CD14-positive monocyte (primary cell): ENCODE measurements at regions not wholly inside any gene's neighbourhood (a gene's known extent, or its start where the extent isn't known, plus 50 kb on each side); places are given as distances from the start of the nearest gene placed in this dataset.

Experiments used
- DNase-seq, 3 donors: peaks; one replicate each; pipeline ENCODE4 v3.0.0-alpha.2; 2011 to 2022
- H2AFZ ChIP-seq: 2 replicates; pipeline ENCODE4 v1.6.0; 2012; ENCODE audit warnings: mild to moderate bottlenecking, low read depth, low read length, inconsistent platforms; ENCODE audit not compliant: insufficient read depth, poor library complexity, severe bottlenecking
- H3K27ac ChIP-seq, 2 donors: 1 replicate in 1 of 2; 2 replicates in 1 of 2; pipeline ENCODE4 v1.5.1; 2012 to 2013; ENCODE audit warnings: low read length in 2 of 2, control low read depth in 1 of 2, inconsistent platforms in 1 of 2, low read depth in 1 of 2, mild to moderate bottlenecking in 1 of 2
- H3K27me3 ChIP-seq, 2 donors: one replicate each; pipeline versions ENCODE4 v1.6.0 to v1.6.1; 2011 to 2013; ENCODE audit warnings: low read length in 2 of 2; ENCODE audit not compliant: control insufficient read depth in 2 of 2, insufficient read depth in 2 of 2
- H3K36me3 ChIP-seq, 2 donors: replicated peaks in 1 of 2; 1 replicate in 1 of 2; 2 replicates in 1 of 2; pipeline versions ENCODE4 v1.5.1 to v1.6.1; 2012 to 2013; ENCODE audit warnings: low read length in 2 of 2, control low read depth in 1 of 2, inconsistent platforms in 1 of 2, mild to moderate bottlenecking in 1 of 2; ENCODE audit not compliant: insufficient read depth in 2 of 2, control insufficient read depth in 1 of 2
- H3K4me1 ChIP-seq, 2 donors: 1 replicate in 1 of 2; 2 replicates in 1 of 2; pipeline versions ENCODE4 v1.5.1 to v1.6.1; 2012 to 2013; ENCODE audit warnings: low read length in 2 of 2, control low read depth in 1 of 2, inconsistent platforms in 1 of 2, mild to moderate bottlenecking in 1 of 2, moderate library complexity in 1 of 2; ENCODE audit not compliant: insufficient read depth in 2 of 2, control insufficient read depth in 1 of 2
- H3K4me2 ChIP-seq: replicated peaks from 2 replicates; pipeline ENCODE3; 2012; ENCODE audit warnings: low read length, moderate library complexity, mild to moderate bottlenecking; ENCODE audit not compliant: poor library complexity, severe bottlenecking; ENCODE audit errors: extremely low read depth
- H3K4me3 ChIP-seq, 3 experiments: fragments of 200-600 bp in 1 of 3; sonication (generic) in 1 of 3; replicated peaks in 1 of 3; 1 replicate in 2 of 3; 2 replicates in 1 of 3; pipeline ENCODE4 v1.5.1; 2011 to 2013; ENCODE audit warnings: low read length in 3 of 3, mild to moderate bottlenecking in 3 of 3, control low read depth in 2 of 3, low read depth in 2 of 3, inconsistent platforms in 1 of 3, moderate library complexity in 1 of 3
- H3K79me2 ChIP-seq: 2 replicates; pipeline ENCODE4 v1.6.0; 2012; ENCODE audit warnings: mild to moderate bottlenecking, control low read depth, inconsistent platforms, low read length, moderate library complexity; ENCODE audit not compliant: insufficient read depth
- H3K9ac ChIP-seq: 2 replicates; pipeline ENCODE4 v1.6.0; 2017; ENCODE audit warnings: low read length, mild to moderate bottlenecking; ENCODE audit not compliant: insufficient read depth, poor library complexity, severe bottlenecking
- H3K9me3 ChIP-seq, 2 donors: replicated peaks in 1 of 2; 1 replicate in 1 of 2; 2 replicates in 1 of 2; pipeline versions ENCODE4 v1.5.1 to v1.6.1; 2012 to 2013; ENCODE audit warnings: low read length in 2 of 2, control low read depth in 1 of 2; ENCODE audit not compliant: control insufficient read depth in 1 of 2, insufficient read depth in 1 of 2
- H4K20me1 ChIP-seq: 2 replicates; pipeline ENCODE4 v1.6.0; 2012; ENCODE audit warnings: mild to moderate bottlenecking, low read length, control low read depth, moderate library complexity; ENCODE audit not compliant: insufficient read depth
- H3K27ac Mint-ChIP-seq, 7 donors: one replicate each; pipeline ENCODE4 v1.8.0; 2020; ENCODE audit warnings: mild to moderate bottlenecking in 7 of 7, mixed read lengths in 7 of 7, moderate library complexity in 6 of 7, inconsistent platforms in 2 of 7
- H3K27me3 Mint-ChIP-seq, 3 donors: one replicate each; pipeline ENCODE4 v1.8.0; 2021 to 2022; ENCODE audit warnings: low read depth in 3 of 3, mild to moderate bottlenecking in 3 of 3, mixed read lengths in 3 of 3, moderate library complexity in 3 of 3, inconsistent platforms in 1 of 3
- H3K36me3 Mint-ChIP-seq, 2 donors: one replicate each; pipeline ENCODE4 v1.8.0; 2020; ENCODE audit warnings: mixed read lengths in 2 of 2, inconsistent platforms in 1 of 2, mild to moderate bottlenecking in 1 of 2
- H3K4me1 Mint-ChIP-seq: one replicate; pipeline ENCODE4 v1.8.0; 2020; ENCODE audit warnings: mild to moderate bottlenecking, mixed read lengths
- H3K4me3 Mint-ChIP-seq, 2 donors: one replicate each; pipeline ENCODE4 v1.8.0; 2020; ENCODE audit warnings: mild to moderate bottlenecking in 2 of 2, mixed read lengths in 2 of 2, moderate library complexity in 1 of 2
- H3K9me3 Mint-ChIP-seq, 7 donors: one replicate each; pipeline ENCODE4 v1.8.0; 2020 to 2022; ENCODE audit warnings: mixed read lengths in 7 of 7, mild to moderate bottlenecking in 6 of 7, moderate library complexity in 6 of 7, inconsistent platforms in 2 of 7
- WGBS: methylation state at CpG from one replicate; pipeline ENCODE4 v1.1.5; 2013; ENCODE audit warnings: missing lambda C conversion rate; ENCODE audit not compliant: insufficient coverage; 5-methylcytosine and 5-hydroxymethylcytosine counted together
- intact Hi-C, 2 donors: fragments of 100-400 bp; cut with micrococcal nuclease; formaldehyde crosslinking; loops; one replicate each; pipeline versions ENCODE4 v1.15.0 to v1.15.1; 2023
- TF ChIP-seq, protein P1 (sequence below): fragments of 200-600 bp; IDR thresholded peaks from one replicate; pipeline ENCODE4 v1.8.0; 2022; ENCODE audit warnings: antibody characterized with exemption, mild to moderate bottlenecking

DNA sequence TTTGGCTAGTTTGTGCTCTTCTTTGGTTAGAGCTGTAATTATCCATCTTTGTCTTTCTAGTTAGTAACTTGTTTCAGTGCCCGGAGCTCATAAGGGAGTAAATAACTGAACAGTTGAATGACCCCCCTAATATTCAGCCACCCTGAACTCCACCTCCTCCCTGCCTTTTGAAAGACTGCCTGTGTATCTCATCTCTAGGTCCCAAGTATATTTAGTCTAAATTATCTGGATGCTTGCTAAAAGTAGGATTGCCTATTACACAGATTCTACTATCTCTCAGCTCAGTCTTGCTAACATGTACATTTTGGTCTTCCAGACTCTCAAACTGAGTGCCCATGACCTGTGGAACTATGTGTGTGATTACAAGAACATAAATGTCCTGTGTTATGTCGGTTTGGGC, 145.9 kb downstream of the GJA1 start:
- intact Hi-C loops = no loop called here
- TF ChIP-seq, protein P1, sequence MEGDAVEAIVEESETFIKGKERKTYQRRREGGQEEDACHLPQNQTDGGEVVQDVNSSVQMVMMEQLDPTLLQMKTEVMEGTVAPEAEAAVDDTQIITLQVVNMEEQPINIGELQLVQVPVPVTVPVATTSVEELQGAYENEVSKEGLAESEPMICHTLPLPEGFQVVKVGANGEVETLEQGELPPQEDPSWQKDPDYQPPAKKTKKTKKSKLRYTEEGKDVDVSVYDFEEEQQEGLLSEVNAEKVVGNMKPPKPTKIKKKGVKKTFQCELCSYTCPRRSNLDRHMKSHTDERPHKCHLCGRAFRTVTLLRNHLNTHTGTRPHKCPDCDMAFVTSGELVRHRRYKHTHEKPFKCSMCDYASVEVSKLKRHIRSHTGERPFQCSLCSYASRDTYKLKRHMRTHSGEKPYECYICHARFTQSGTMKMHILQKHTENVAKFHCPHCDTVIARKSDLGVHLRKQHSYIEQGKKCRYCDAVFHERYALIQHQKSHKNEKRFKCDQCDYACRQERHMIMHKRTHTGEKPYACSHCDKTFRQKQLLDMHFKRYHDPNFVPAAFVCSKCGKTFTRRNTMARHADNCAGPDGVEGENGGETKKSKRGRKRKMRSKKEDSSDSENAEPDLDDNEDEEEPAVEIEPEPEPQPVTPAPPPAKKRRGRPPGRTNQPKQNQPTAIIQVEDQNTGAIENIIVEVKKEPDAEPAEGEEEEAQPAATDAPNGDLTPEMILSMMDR = no peak
- peaks cover 0 to 6% (median 0%) of the 10 kb centered on the region in 7 donors for H3K9me3 Mint-ChIP-seq
- H3K4me1 ChIP-seq = peaks cover 19 to 21% of the 10 kb centered on the region in 2 donors
- WGBS = no CpG with 5 or more reads among the region's 2 CpGs
- H3K4me2 ChIP-seq = no peak overlapping the region
- H3K27me3 Mint-ChIP-seq = no peaks in the 10 kb centered on the region
- no peak overlapping the region for H3K27ac Mint-ChIP-seq
- no peak overlapping the region for H3K27ac ChIP-seq
- peaks cover 20% of the 10 kb centered on the region for H3K4me1 Mint-ChIP-seq
- DNase-seq = no peak
- no peaks in the 10 kb centered on the region for H3K9me3 ChIP-seq
- H4K20me1 ChIP-seq = no peaks in the 10 kb centered on the region
- H3K4me3 Mint-ChIP-seq = no peak overlapping the region
- H3K27me3 ChIP-seq = no peaks in the 10 kb centered on the region
- H2AFZ ChIP-seq = no peak overlapping the region
- H3K9ac ChIP-seq = no peak overlapping the region
- no peaks in the 10 kb centered on the region for H3K36me3 ChIP-seq
- no peak overlapping the region for H3K4me3 ChIP-seq
- H3K36me3 Mint-ChIP-seq = no peaks in the 10 kb centered on the region
- no peaks in the 10 kb centered on the region for H3K79me2 ChIP-seq

DNA sequence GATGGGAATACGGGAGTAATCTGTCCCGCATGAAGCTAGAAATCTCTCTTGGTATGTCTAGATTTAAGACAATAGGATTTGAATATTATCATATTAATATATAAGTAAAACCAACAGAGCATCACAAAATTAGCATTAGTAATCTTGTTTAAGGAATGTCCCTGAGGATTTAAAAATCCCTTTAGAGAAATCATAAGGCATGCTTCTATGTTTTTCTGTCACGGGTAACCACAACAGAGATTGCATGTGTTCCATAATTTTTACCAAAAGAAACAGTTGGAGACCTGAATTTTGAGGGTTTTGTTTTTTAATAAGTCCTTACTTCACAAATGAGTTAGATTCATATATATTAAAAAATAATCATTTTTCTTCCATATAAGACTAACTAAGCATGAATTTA, 146.8 kb downstream of the GJA1 start:
- H3K4me1 ChIP-seq = peaks cover 19 to 21% of the 10 kb centered on the region in 2 donors

More for the DNA sequence above, 146.8 kb downstream of the GJA1 start:
- H3K79me2 ChIP-seq = no peaks in the 10 kb centered on the region
- Mint-ChIP-seq H3K9me3 (peaks cover 0 to 4% (median 0%) of the 10 kb centered on the region in 7 donors), H3K4me3 (no peak overlapping the region), H3K27ac (no peak overlapping the region), H3K27me3 (no peaks in the 10 kb centered on the region), H3K36me3 (no peaks in the 10 kb centered on the region), H3K4me1 (peaks cover 20% of the 10 kb centered on the region)
- no peaks in the 10 kb centered on the region for H3K9me3 ChIP-seq
- no peaks in the 10 kb centered on the region for H3K27me3 ChIP-seq
- no peak for DNase-seq
- H3K27ac ChIP-seq = no peak overlapping the region
- H2AFZ ChIP-seq = no peak overlapping the region
- no CpG with 5 or more reads among the region's 3 CpGs for WGBS
- H3K4me2 ChIP-seq = no peak overlapping the region
- H4K20me1 ChIP-seq = no peaks in the 10 kb centered on the region
- intact Hi-C loops = no loop called here
- H3K36me3 ChIP-seq = no peaks in the 10 kb centered on the region
- no peak overlapping the region for H3K4me3 ChIP-seq
- TF ChIP-seq, protein P1 = no peak
- no peak overlapping the region for H3K9ac ChIP-seq
